ENCODE measurements at regions not wholly inside any gene's neighbourhood (a gene's known extent, or its start where the extent isn't known, plus 50 kb on each side); places are given as distances from the start of the nearest gene placed in this dataset.

GRCh38 chr18:45352874-45353273 is 262.4 kb upstream of the SLC14A2 start:
- FAIRE-seq (no peak), DNase-seq (ENCODE audit: insufficient read length, low spot score) (no peak)
- TF ChIP-seq POLR2A (IDR thresholded peaks at IDR 0.05; ENCODE audit: low read depth, low read length), result no peak

- FAIRE-seq, result no peak
- no peak for DNase-seq (ENCODE audit: insufficient read length, low spot score)
Measured at GRCh38 chr18:45353530-45353929, 261.7 kb upstream of the SLC14A2 start.

GRCh38 chr18:45355944-45356520 is 259.2 kb upstream of the SLC14A2 start:
- FAIRE-seq, result no peak
- TF ChIP-seq POLR2A (IDR thresholded peaks at IDR 0.05; ENCODE audit: low read depth, low read length), result no peak
- DNase-seq (ENCODE audit: insufficient read length, low spot score), result no peak

More at GRCh38 chr18:45353530-45353929, 261.7 kb upstream of the SLC14A2 start:
- TF ChIP-seq POLR2A (IDR thresholded peaks at IDR 0.05; ENCODE audit: low read depth, low read length), result no peak

- DNase-seq (ENCODE audit: insufficient read length, low spot score), result no peak
- no peak for TF ChIP-seq POLR2A (IDR thresholded peaks at IDR 0.05; ENCODE audit: low read depth, low read length)
Measured at GRCh38 chr18:45357686-45358470, 257.4 kb upstream of the SLC14A2 start.

GRCh38 chr18:45359275-45360009 is 255.8 kb upstream of the SLC14A2 start:
- DNase-seq (ENCODE audit: insufficient read length, low spot score) (no peak), FAIRE-seq (no peak)
- TF ChIP-seq POLR2A (IDR thresholded peaks at IDR 0.05; ENCODE audit: low read depth, low read length), result no peak

More at GRCh38 chr18:45357686-45358470, 257.4 kb upstream of the SLC14A2 start:
- FAIRE-seq, result no peak

- no peak for TF ChIP-seq POLR2A (IDR thresholded peaks at IDR 0.05; ENCODE audit: low read depth, low read length)
- FAIRE-seq (no peak), DNase-seq (ENCODE audit: insufficient read length, low spot score) (no peak)
Measured at GRCh38 chr18:45361125-45361851, 254.0 kb upstream of the SLC14A2 start.

GRCh38 chr18:45363196-45363595 is 252.1 kb upstream of the SLC14A2 start:
- no peak for TF ChIP-seq POLR2A (IDR thresholded peaks at IDR 0.05; ENCODE audit: low read depth, low read length)
- FAIRE-seq (no peak), DNase-seq (ENCODE audit: insufficient read length, low spot score) (no peak)

GRCh38 chr18:45365835-45366234 is 249.4 kb upstream of the SLC14A2 start:
- no peak for TF ChIP-seq POLR2A (IDR thresholded peaks at IDR 0.05; ENCODE audit: low read depth, low read length)
- DNase-seq (ENCODE audit: insufficient read length, low spot score) (no peak), FAIRE-seq (no peak)

GRCh38 chr18:45370255-45371010 is 244.8 kb upstream of the SLC14A2 start:
- DNase-seq (ENCODE audit: insufficient read length, low spot score), result no peak
- no peak for TF ChIP-seq POLR2A (IDR thresholded peaks at IDR 0.05; ENCODE audit: low read depth, low read length)
- FAIRE-seq, result no peak

- DNase-seq (ENCODE audit: insufficient read length, low spot score) (no peak), FAIRE-seq (no peak)
- TF ChIP-seq POLR2A (IDR thresholded peaks at IDR 0.05; ENCODE audit: low read depth, low read length), result no peak
Measured at GRCh38 chr18:45373286-45373880, 241.9 kb upstream of the SLC14A2 start.

GRCh38 chr18:45374236-45374635 is 241.0 kb upstream of the SLC14A2 start:
- DNase-seq (ENCODE audit: insufficient read length, low spot score) (no peak), FAIRE-seq (no peak)
- no peak for TF ChIP-seq POLR2A (IDR thresholded peaks at IDR 0.05; ENCODE audit: low read depth, low read length)

GRCh38 chr18:45374878-45375630 is 240.2 kb upstream of the SLC14A2 start:
- DNase-seq (ENCODE audit: insufficient read length, low spot score), result no peak
- no peak for TF ChIP-seq POLR2A (IDR thresholded peaks at IDR 0.05; ENCODE audit: low read depth, low read length)
- FAIRE-seq, result no peak

Measured in H54 (cell line).